ENCODE measurements at regions not wholly inside any gene's neighbourhood (a gene's known extent, or its start where the extent isn't known, plus 50 kb on each side); places are given as distances from the start of the nearest gene placed in this dataset.
A peak's percentile ranks its signal among the peaks of the same experiment; 100 is the strongest.
"Not testable (repeated sequence)": the region's sequence is repeated elsewhere in the genome, so short reads cannot be mapped to it uniquely, and the experiment has no call there.

GRCh38 chr1:194755241-194755994 lies 1569.0 kb upstream of the B3GALT2 start:
- no peak for DNase-seq

GRCh38 chr1:194738843-194739242 lies 1552.4 kb upstream of the B3GALT2 start:
- DNase-seq: not testable (repeated sequence)

- no peak for DNase-seq
Measured at GRCh38 chr1:194734970-194735369, 1548.6 kb upstream of the B3GALT2 start.

GRCh38 chr1:194731025-194731424 lies 1544.6 kb upstream of the B3GALT2 start:
- no peak for DNase-seq

DNA sequence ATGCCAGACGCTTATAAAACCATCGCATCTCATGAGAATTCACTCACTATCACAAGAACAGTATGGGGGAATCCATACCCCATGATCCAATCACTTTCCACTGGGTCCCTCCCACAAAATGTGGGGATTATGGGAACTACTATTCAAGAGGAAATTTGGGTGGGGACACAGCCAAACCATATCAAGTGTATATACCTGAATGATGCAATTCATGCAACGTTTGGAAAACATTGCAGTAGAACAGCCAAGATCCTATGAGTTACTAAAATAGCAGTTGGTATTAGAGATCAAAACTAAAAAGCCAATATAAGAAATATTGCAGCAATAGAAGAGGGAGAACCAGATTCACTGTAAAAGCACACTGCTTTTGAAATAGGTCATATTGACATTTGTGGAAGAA lies 1543.9 kb upstream of the B3GALT2 start:
- DNase-seq: no peak

DNA sequence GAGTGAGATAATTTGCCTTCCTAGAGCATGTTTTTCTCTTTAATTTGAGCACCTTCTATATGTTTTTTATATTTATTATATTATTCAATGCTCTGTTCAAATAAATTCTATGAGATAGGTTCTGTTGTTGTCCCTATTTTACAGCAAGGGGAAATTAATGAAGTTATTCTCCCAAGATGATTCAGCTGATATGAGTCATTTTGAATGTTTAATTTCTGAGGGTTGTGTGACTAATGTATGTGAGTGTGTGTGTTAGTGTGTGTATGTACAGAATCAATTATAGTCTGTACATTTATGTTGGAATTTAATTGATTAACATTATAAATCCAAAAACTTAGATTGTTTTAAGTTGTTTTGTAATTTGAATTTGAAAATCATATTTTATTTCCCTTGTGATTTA lies 1536.7 kb upstream of the B3GALT2 start:
- no peak for DNase-seq

DNA sequence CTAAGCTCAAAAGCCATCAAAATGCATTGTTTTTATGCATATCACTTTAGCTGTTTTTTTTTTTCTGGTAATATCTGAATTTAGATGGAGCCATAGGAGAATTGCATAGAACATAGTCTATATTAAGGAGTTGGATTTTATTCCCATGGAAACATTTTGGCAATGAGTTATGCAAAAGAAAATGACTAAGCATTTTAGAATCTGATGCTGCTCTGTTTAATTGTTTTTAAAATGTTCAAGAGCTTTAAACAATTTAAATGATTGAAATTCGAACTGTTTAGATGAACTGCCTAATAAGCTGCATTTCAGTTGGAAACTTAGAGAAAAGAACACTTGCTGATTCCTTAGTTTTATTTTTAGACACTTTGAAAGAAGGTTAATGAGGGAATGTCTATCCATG lies 1531.5 kb upstream of the B3GALT2 start:
- no peak for DNase-seq

GRCh38 chr1:194717334-194717733 lies 1530.9 kb upstream of the B3GALT2 start:
- DNase-seq: no peak

DNA sequence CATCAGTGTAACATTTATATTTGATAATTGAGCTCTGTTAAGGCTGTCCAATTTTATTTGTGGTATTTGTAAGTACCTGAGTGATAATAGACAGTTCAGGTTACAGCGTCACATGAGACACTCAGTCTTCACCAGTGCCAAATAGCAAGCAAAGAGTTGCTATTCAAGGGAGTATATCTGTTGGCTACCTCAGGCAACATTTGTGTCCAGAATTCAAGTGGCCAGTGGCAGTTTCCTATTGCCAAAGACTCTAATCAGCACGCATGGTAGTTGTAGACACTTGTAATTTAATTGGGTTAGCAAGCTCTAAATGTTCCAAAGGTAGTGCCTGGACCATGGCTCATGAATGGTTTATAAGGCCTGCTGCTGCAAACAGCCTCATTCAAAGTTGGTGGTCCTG lies 1524.3 kb upstream of the B3GALT2 start:
- no peak for DNase-seq

- no peak for DNase-seq
Measured at GRCh38 chr1:194709439-194709838, 1523.0 kb upstream of the B3GALT2 start.

DNA sequence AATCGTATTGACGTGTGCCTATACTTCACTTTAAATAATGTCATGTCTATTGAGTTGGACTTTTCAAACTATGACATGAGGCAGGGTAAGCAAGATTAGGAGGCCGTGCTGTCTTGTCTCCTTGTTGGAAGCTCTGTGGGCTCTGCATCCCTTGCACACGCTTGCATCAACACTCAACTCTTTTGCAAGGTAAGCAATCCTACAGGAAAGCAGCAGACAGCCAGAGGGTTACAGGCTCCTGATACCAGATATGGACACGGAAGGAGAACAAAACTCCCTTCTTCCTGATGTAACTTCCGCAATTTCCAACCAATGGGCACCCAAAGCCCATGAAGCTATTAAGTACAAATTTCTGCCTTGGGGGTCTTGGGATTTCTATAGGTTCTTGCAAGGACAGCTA lies 1520.7 kb upstream of the B3GALT2 start:
- no peak for DNase-seq

DNA sequence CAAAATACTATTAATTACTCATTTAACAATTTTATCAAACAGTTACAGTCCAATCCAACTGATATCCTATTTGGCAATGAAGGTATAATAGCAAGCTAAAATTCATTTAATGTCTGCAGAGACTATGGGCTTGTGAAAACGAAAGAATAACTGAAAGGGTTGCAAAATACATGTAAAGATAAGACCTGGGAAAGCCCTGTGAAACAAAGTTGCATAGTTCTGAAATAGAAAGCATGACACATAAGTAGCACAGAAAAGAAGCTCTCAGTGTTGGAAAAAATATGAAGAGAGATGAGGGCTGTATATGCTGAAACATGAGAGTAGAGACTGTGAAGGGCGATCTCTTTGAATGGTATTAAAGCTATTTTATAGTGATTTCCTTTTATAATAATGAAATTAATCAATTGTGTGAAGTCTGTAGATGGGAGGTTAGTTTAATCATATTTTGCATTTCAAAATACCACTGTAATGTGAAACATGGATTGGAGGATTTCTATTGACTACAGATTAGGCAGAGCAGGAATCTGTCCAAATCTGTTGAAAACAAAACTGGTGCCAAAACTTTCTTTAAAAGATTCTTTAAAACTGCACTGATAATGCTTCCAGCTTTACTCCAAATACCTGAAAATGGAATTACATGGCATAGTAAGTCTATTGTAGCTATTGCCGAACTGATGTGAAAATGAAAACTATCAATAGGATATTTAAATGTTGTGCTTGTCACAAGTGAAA lies 1518.9 kb upstream of the B3GALT2 start:
- DNase-seq: peak; percentile 48

- DNase-seq: no peak
Measured at GRCh38 chr1:194698908-194699318, 1512.5 kb upstream of the B3GALT2 start.

GRCh38 chr1:194693244-194693643 lies 1506.8 kb upstream of the B3GALT2 start:
- no peak for DNase-seq

DNA sequence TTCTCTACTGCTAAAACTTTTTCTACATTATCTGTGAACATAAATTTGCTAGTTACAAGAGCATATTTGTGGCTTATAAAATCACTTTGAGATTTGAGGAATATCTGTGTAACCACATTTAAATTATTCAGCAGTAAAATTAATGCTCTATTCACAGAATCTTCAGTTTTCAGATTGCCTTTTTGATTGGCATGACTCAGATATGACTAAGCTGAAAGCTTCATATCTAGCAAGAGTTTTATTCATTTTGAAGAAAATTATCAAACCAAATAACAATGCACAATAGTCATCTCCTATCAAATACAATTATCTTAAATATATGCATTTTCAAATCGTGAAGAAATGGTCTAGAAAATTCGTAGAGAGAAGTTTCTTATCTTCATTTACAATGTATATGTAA lies 1498.2 kb upstream of the B3GALT2 start:
- peak; percentile 24 for DNase-seq

DNA sequence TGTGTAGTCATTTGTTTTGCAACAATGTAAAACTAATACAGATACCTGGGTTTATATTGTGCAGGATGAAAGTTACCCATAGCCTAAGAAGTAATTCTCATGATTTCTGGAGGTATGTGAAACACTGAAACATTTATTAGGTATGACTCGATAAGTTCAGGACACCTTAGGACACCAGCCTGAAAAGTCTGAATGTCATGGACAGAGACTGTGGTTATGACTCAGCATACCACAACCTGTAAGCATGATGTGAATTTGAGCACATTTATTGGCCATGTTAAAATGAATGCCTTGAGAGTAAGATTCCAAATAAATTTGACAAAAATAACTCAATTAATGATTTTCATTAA lies 1471.7 kb upstream of the B3GALT2 start:
- peak; percentile 61 for DNase-seq

- no peak for DNase-seq
Measured at GRCh38 chr1:194654956-194655355, 1468.5 kb upstream of the B3GALT2 start.

DNA sequence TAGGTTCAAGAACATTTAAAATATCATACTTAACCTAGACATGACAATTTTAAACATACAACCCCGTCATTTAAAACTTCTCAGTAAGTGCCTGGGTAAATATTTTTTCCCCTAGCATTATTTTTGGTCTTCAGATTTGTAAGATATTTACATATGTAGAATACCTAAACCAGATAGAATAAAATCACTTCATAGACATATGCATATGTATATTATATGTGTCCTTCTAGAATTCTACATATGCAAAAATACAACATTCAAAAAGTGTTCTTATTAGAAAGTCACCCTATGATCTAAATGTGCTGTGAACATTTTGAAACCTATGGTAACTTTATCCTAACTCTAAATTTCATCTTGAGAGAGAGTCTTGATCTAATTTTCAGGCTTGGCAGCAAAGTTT lies 1467.0 kb upstream of the B3GALT2 start:
- no peak for DNase-seq

DNA sequence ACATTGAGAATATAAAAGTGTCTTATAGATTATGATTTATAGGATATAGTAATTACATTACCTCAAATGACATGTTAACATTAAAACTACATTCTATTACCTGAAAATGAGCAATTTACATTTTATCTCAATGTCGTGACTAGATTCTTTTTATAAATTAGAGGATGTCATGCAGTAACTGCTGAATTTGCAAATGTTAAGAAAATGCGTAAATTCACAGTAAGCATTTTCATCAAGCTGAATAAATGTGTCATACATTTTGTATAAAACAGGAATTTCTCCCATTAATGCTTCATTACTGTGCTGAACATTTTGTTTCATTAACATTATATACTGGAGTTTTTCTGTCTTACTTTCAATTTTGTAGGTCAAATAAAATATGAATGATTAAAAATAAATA lies 1460.7 kb upstream of the B3GALT2 start:
- no peak for DNase-seq

DNA sequence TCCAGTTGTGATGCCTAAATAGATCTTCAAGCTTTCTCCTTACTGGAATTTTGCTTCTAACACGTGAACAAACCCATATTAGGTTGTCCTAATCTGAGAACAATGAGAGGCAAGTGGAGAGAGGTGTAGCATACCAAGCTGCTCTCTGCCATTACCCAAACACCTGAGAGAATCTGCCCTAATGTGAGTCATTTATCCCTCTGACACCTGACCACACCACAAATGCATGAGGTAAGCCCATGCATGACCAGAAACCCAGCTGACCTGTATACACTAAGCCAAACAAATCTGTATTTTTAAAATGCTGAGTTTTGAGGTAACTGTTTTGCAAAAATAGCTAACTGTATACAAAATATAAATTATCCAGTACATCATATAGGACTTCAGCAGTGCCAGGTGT lies 1458.1 kb upstream of the B3GALT2 start:
- DNase-seq: no peak

DNA sequence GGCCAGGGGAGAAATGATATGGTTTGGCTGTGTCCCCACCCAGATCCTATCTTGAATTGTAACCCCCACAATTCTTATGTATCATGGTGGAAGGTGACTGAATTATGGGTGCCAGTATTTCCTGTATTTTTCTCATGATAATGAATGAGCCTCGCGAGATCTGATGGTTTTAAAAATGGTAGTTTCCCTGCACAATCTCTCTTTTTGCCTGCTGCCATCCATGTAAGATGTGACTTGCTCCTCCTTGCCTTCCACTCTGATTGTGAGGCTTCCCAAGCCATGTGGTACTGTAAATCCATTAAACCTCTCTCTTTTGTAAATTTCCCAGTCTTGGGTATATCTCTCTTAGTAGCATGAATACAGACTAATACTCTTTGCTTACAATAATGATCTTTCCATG lies 1453.9 kb upstream of the B3GALT2 start:
- no peak for DNase-seq

GRCh38 chr1:194629011-194629410 lies 1442.6 kb upstream of the B3GALT2 start:
- DNase-seq: no peak

DNA sequence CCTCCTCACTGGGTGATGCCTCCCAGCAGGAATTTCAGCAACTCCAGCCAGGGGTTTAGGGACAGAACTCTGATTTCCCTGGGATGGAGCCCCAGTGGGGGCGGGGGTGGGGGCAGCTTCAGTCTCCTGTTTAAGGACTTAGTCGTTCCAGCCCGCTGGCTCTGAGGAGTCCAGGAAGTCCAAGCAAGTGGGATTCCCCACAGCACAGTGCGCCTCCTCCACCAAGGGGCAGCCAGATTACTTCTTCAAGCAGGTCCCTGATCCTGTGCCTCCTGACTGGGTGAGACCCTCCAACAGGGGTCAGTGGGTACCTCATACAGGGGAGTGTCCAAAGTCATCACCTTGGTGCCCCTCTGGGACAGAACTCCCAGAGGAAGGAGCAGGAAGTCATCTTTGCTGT lies 1438.4 kb upstream of the B3GALT2 start:
- DNase-seq: no peak

GRCh38 chr1:194618101-194618500 lies 1431.7 kb upstream of the B3GALT2 start:
- DNase-seq: no peak

DNA sequence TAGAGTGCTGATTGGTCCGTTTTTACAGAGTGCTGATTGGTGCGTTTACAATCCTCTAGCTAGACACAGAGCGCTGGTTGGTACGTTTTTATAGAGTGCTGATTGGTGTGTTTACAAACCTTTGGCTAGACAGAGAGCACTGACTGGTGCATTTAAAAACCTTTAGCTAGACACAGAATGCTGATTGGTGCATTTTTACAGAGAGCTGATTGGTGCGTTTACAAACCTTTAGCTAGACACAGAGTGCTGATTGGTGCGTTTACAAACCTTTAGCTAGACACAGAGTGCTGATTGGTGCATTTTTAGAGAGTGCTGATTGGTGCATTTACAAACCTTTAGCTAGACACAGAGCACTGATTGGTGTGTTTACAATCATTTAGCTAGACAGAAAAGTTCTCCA lies 1430.9 kb upstream of the B3GALT2 start:
- not testable (repeated sequence) for DNase-seq
